ENCODE measurements at regions not wholly inside any gene's neighbourhood (a gene's known extent, or its start where the extent isn't known, plus 50 kb on each side); places are given as distances from the start of the nearest gene placed in this dataset.

- Histone ChIP-seq H3K4me3 (replicated peaks in 1 of 3; ENCODE audit: insufficient read depth in 1 of 3, low read depth in 1 of 3, low read length in 3 of 3) (no peak overlapping the region), H3K9me3 (replicated peaks; ENCODE audit: control insufficient read depth, insufficient read depth, low read length) (peaks cover 4% of the 10 kb centered on the region), H3K9me1 (replicated peaks; ENCODE audit: control insufficient read depth, extremely low read depth, insufficient read depth, low read length) (no peaks in the 10 kb centered on the region), H3K27me3 (ENCODE audit: control insufficient read depth in 2 of 2, insufficient read depth in 2 of 2, low read length in 2 of 2) (no peaks in the 10 kb centered on the region), H3K4me1 (ENCODE audit: control insufficient read depth, extremely low read depth, insufficient read depth, low read length) (no peaks in the 10 kb centered on the region), H4K20me1 (replicated peaks; ENCODE audit: control insufficient read depth, extremely low read depth, insufficient read depth, low read length) (no peaks in the 10 kb centered on the region), H3K9ac (replicated peaks; ENCODE audit: extremely low read depth, insufficient read depth, low read length) (no peak overlapping the region), H3K79me2 (ENCODE audit: control insufficient read depth, insufficient read depth, low read length) (no peaks in the 10 kb centered on the region), H3K4me2 (ENCODE audit: insufficient read depth, low read length) (no peak overlapping the region), H2AFZ (ENCODE audit: low read depth, low read length) (no peak overlapping the region), H3K27ac (ENCODE audit: insufficient read depth, low read depth, low read length) (no peak overlapping the region), H3K36me3 (ENCODE audit: control insufficient read depth in 2 of 2, extremely low read depth in 1 of 2, insufficient read depth in 2 of 2, low read length in 2 of 2) (no peaks in the 10 kb centered on the region)
- ChIA-PET POLR2A (no interaction called here), CTCF (no interaction called here)
- no peak for FAIRE-seq
- no peak for DNase-seq (ENCODE audit: low read depth, low spot score)
- intact Hi-C loops (cut with micrococcal nuclease) (no loop called here), dilution Hi-C loops (cut with MboI; ENCODE audit: extremely low pct_ligation_motif_present, low sequenced_read_pairs) (no loop called here)
- TF ChIP-seq EZH2 (IDR thresholded peaks at IDR 0.05; ENCODE audit: borderline replicate concordance, low read depth, low read length, severe bottlenecking) (no peak), POLR2AphosphoS5 (IDR thresholded peaks at IDR 0.05; ENCODE audit: insufficient read depth, low read depth, low read length) (no peak), GATA2 (IDR thresholded peaks at IDR 0.05; ENCODE audit: insufficient read depth, insufficient read length, low read depth, low read length) (no peak), FOS (IDR thresholded peaks at IDR 0.05; ENCODE audit: borderline replicate concordance, insufficient read depth, low read length) (no peak), MAX (IDR thresholded peaks at IDR 0.05; ENCODE audit: insufficient read depth, insufficient read length) (no peak), MYC (IDR thresholded peaks at IDR 0.05; ENCODE audit: low read depth, low read length) (no peak), CTCF (IDR thresholded peaks at IDR 0.05; ENCODE audit: extremely low read depth in 1 of 2, insufficient read depth in 1 of 2, low read depth in 1 of 2, low read length in 2 of 2) (no peak), POLR2A (IDR thresholded peaks at IDR 0.05; ENCODE audit: low read depth, low read length) (no peak), JUN (IDR thresholded peaks at IDR 0.05; ENCODE audit: borderline replicate concordance, insufficient read depth, insufficient read length, low read depth) (no peak)
- no TSS peak for BruUV-seq (replicated peaks)
Observed at GRCh38 chr19:28905996-28906395, 307.0 kb downstream of the UQCRFS1 start.

Data from endothelial cell of umbilical vein (primary cell).